HepG2 (cell line): ENCODE measurements at regions not wholly inside any gene's neighbourhood (a gene's known extent, or its start where the extent isn't known, plus 50 kb on each side); places are given as distances from the start of the nearest gene placed in this dataset.
"Not testable (repeated sequence)": the region's sequence is repeated elsewhere in the genome, so short reads cannot be mapped to it uniquely, and the experiment has no call there.

ENCODE experiments used
- CEBPB ChIP-seq: IDR thresholded peaks from 2 replicates; pipeline ENCODE4 v1.6.1; 2011; ENCODE audit warnings: low read depth, low read length, improper control_type of control experiment, borderline replicate concordance
- ELF3 ChIP-seq: IDR thresholded peaks from 2 replicates; pipeline ENCODE4 v1.6.1; 2016; ENCODE audit warnings: missing genetic modification reagents, missing compliant biosample characterization
- EZH2 ChIP-seq: conservative IDR thresholded peaks from 2 replicates; pipeline ENCODE4 v1.6.1; 2012; ENCODE audit warnings: mild to moderate bottlenecking, low read depth, low read length, moderate library complexity
- NONO ChIP-seq, 2 experiments: fragments of 450-650 bp in 1 of 2; sonication (generic) in 1 of 2; formaldehyde crosslinking in 1 of 2; IDR thresholded peaks in 1 of 2; conservative IDR thresholded peaks in 1 of 2; 2 replicates each; pipeline versions ENCODE4 v1.6.1 to v1.8.0; 2017 to 2022; ENCODE audit warnings: mild to moderate bottlenecking in 1 of 2, missing genetic modification reagents in 1 of 2, moderate library complexity in 1 of 2
- POLR2A ChIP-seq, 2 experiments: IDR thresholded peaks; 2 replicates each; pipeline ENCODE4 v1.6.1; 2011; ENCODE audit warnings: low read depth in 2 of 2, low read length in 2 of 2, mild to moderate bottlenecking in 1 of 2, moderate library complexity in 1 of 2; ENCODE audit not compliant: insufficient read depth in 1 of 2
- SMAD9 ChIP-seq: sonication (generic); formaldehyde crosslinking; IDR thresholded peaks from 2 replicates; pipeline ENCODE4 v1.5.1; 2020; ENCODE audit warnings: mild to moderate bottlenecking, missing genetic modification reagents
- ZNF121 ChIP-seq: sonication (generic); formaldehyde crosslinking; IDR thresholded peaks from 2 replicates; pipeline ENCODE4 v1.5.0; 2020; ENCODE audit warnings: mild to moderate bottlenecking, missing genetic modification reagents
- ZNF138 ChIP-seq: sonication (generic); formaldehyde crosslinking; IDR thresholded peaks from 2 replicates; pipeline ENCODE4 v1.5.0; 2020; ENCODE audit warnings: mild to moderate bottlenecking, low read depth, missing genetic modification reagents
- TF ChIP-seq, protein P1 (sequence below): sonication (generic); formaldehyde crosslinking; IDR thresholded peaks from 2 replicates; pipeline ENCODE4 v1.8.1; 2023; ENCODE audit warnings: missing genetic modification reagents, inconsistent platforms, borderline replicate concordance
- TF ChIP-seq, protein P2 (sequence below): IDR thresholded peaks from 2 replicates; pipeline ENCODE4 v1.6.1; 2012; ENCODE audit warnings: low read length, improper control_type of control experiment
- TF ChIP-seq, protein P3 (sequence below): sonication (generic); formaldehyde crosslinking; IDR thresholded peaks from 2 replicates; pipeline ENCODE4 v1.5.1; 2020; ENCODE audit warnings: missing genetic modification reagents, mild to moderate bottlenecking, borderline replicate concordance
- TF ChIP-seq, protein P4 (sequence below): IDR thresholded peaks from 2 replicates; pipeline ENCODE4 v1.6.1; 2012; ENCODE audit warnings: inconsistent platforms

DNA sequence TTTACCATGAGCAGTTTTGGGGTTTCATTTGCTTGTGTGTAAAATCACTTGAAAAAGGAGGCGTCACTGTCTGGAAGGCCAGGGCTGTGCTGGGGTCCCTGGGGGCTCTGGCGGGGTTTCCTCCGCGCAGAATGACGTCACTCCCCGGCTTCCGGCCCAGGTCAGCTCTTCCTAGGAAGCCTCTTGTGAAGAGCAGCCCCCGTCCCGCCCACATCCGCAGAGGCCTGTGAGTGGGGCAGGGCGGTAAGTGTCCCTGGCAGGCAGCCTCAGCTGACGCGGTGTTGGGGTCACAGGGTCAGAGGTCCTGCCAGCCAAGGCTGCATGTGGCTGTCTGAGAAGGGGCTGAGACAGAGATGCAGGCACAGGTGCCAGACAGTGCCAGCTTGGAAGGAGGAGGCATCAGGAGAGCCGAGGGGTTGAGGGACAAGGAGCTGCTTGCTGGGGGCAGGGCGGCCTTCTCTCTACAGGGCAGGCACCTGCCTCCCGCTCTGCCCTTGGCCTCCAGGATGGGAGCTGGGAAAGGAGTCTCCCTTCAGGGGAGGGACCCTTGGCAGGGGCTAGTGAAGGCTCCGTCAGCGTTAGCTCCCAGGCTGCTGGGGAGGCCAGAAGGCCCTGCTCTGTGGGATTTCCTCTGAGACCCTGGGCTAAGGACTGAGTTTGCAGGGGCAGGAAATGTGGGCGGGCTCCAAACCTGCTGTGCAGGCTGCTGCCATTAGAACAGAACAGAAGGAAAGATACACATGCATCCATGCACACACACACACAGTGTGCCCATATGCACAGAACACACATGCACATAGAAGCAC is 3951.6 kb upstream of the TPTE start:
- TF ChIP-seq ELF3 (CRISPR knock-in tag); ZNF121 (CRISPR knock-in tag); EZH2; ZNF138; POLR2A (IDR thresholded peaks at IDR 0.05; ENCODE audit: insufficient read depth in 1 of 2, low read depth in 2 of 2, low read length in 2 of 2); CEBPB; SMAD9; NONO (IDR thresholded peaks at IDR 0.05); NONO (CRISPR knock-in tag; conservative IDR thresholded peaks at IDR 0.05): not testable (repeated sequence)
- TF ChIP-seq, protein P1, sequence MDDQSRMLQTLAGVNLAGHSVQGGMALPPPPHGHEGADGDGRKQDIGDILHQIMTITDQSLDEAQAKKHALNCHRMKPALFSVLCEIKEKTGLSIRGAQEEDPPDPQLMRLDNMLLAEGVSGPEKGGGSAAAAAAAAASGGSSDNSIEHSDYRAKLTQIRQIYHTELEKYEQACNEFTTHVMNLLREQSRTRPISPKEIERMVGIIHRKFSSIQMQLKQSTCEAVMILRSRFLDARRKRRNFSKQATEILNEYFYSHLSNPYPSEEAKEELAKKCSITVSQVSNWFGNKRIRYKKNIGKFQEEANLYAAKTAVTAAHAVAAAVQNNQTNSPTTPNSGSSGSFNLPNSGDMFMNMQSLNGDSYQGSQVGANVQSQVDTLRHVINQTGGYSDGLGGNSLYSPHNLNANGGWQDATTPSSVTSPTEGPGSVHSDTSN (CRISPR knock-in tag): not testable (repeated sequence)
- TF ChIP-seq, protein P2, sequence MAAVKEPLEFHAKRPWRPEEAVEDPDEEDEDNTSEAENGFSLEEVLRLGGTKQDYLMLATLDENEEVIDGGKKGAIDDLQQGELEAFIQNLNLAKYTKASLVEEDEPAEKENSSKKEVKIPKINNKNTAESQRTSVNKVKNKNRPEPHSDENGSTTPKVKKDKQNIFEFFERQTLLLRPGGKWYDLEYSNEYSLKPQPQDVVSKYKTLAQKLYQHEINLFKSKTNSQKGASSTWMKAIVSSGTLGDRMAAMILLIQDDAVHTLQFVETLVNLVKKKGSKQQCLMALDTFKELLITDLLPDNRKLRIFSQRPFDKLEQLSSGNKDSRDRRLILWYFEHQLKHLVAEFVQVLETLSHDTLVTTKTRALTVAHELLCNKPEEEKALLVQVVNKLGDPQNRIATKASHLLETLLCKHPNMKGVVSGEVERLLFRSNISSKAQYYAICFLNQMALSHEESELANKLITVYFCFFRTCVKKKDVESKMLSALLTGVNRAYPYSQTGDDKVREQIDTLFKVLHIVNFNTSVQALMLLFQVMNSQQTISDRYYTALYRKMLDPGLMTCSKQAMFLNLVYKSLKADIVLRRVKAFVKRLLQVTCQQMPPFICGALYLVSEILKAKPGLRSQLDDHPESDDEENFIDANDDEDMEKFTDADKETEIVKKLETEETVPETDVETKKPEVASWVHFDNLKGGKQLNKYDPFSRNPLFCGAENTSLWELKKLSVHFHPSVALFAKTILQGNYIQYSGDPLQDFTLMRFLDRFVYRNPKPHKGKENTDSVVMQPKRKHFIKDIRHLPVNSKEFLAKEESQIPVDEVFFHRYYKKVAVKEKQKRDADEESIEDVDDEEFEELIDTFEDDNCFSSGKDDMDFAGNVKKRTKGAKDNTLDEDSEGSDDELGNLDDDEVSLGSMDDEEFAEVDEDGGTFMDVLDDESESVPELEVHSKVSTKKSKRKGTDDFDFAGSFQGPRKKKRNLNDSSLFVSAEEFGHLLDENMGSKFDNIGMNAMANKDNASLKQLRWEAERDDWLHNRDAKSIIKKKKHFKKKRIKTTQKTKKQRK: not testable (repeated sequence)
- TF ChIP-seq, protein P3, sequence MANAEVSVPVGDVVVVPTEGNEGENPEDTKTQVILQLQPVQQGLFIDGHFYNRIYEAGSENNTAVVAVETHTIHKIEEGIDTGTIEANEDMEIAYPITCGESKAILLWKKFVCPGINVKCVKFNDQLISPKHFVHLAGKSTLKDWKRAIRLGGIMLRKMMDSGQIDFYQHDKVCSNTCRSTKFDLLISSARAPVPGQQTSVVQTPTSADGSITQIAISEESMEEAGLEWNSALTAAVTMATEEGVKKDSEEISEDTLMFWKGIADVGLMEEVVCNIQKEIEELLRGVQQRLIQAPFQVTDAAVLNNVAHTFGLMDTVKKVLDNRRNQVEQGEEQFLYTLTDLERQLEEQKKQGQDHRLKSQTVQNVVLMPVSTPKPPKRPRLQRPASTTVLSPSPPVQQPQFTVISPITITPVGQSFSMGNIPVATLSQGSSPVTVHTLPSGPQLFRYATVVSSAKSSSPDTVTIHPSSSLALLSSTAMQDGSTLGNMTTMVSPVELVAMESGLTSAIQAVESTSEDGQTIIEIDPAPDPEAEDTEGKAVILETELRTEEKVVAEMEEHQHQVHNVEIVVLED (CRISPR knock-in tag): not testable (repeated sequence)
- TF ChIP-seq, protein P4, sequence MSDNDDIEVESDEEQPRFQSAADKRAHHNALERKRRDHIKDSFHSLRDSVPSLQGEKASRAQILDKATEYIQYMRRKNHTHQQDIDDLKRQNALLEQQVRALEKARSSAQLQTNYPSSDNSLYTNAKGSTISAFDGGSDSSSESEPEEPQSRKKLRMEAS: not testable (repeated sequence)
